ENCODE measurements at regions not wholly inside any gene's neighbourhood (a gene's known extent, or its start where the extent isn't known, plus 50 kb on each side); places are given as distances from the start of the nearest gene placed in this dataset.
"Not testable (repeated sequence)": the region's sequence is repeated elsewhere in the genome, so short reads cannot be mapped to it uniquely, and the experiment has no call there.

- no peak for DNase-seq
- no peaks in the 10 kb centered on the region for H3K27me3 ChIP-seq
- intact Hi-C loops (cut with DNase I), result no loop called here
- no peaks in the 10 kb centered on the region for H3K36me3 ChIP-seq
- 82% methylated on average over 8 of the region's 8 CpGs for WGBS (ENCODE audit: insufficient coverage, low coverage, low lambda C conversion rate, missing lambda C conversion rate)
- H3K4me1 ChIP-seq, result peaks cover 0 to 6% (median 0%) of the 10 kb centered on the region in 4 donors
- H3K4me3 ChIP-seq, result no peak overlapping the region
- no peaks in the 10 kb centered on the region for H3K9me3 ChIP-seq
- no peak overlapping the region for H3K27ac ChIP-seq
- no peak for TF ChIP-seq POLR2A (IDR thresholded peaks at IDR 0.05)
- no peak for ATAC-seq
Observed at GRCh38 chr3:4908433-4909156, 70.6 kb upstream of the BHLHE40 start.

GRCh38 chr3:4914464-4914863 is 64.8 kb upstream of the BHLHE40 start:
- Histone ChIP-seq H3K9me3 (no peaks in the 10 kb centered on the region), H3K4me3 (no peak overlapping the region), H3K27ac (no peak overlapping the region), H3K4me1 (no peaks in the 10 kb centered on the region), H3K36me3 (no peaks in the 10 kb centered on the region), H3K27me3 (no peaks in the 10 kb centered on the region)
- intact Hi-C loops (cut with DNase I), result no loop called here
- 88% methylated on average over 5 of the region's 5 CpGs for WGBS (ENCODE audit: insufficient coverage, low coverage, low lambda C conversion rate, missing lambda C conversion rate)
- DNase-seq, result no peak
- ATAC-seq, result no peak
- TF ChIP-seq CTCF (IDR thresholded peaks at IDR 0.05), result no peak
- no peak for TF ChIP-seq POLR2A (IDR thresholded peaks at IDR 0.05)

- ATAC-seq; H3K9me3 ChIP-seq; H3K36me3 ChIP-seq; H3K4me3 ChIP-seq; H3K27ac ChIP-seq; intact Hi-C loops (cut with DNase I); H3K4me1 ChIP-seq; H3K27me3 ChIP-seq; DNase-seq: not testable (repeated sequence)
- 20% methylated on average over 1 of the region's 2 CpGs for WGBS (ENCODE audit: insufficient coverage, low coverage, low lambda C conversion rate, missing lambda C conversion rate)
Observed at GRCh38 chr3:4921589-4921988, 57.6 kb upstream of the BHLHE40 start.

GRCh38 chr3:4926892-4927291 is 52.3 kb upstream of the BHLHE40 start:
- DNase-seq, result no peak
- H3K4me1 ChIP-seq, result no peaks in the 10 kb centered on the region
- intact Hi-C loops (cut with DNase I), result no loop called here
- TF ChIP-seq CTCF (IDR thresholded peaks at IDR 0.05) (no peak), POLR2A (IDR thresholded peaks at IDR 0.05) (no peak)
- no peak overlapping the region for H3K4me3 ChIP-seq
- no peaks in the 10 kb centered on the region for H3K9me3 ChIP-seq
- no peak overlapping the region for H3K27ac ChIP-seq
- no peaks in the 10 kb centered on the region for H3K36me3 ChIP-seq
- ATAC-seq, result no peak
- 85% methylated on average over 1 of the region's 1 CpG for WGBS (ENCODE audit: insufficient coverage, low coverage, low lambda C conversion rate, missing lambda C conversion rate)
- no peaks in the 10 kb centered on the region for H3K27me3 ChIP-seq

- intact Hi-C loops (cut with DNase I), result no loop called here
- no peak overlapping the region for H3K4me3 ChIP-seq
- H3K4me1 ChIP-seq, result no peaks in the 10 kb centered on the region
- WGBS (ENCODE audit: insufficient coverage, low coverage, low lambda C conversion rate, missing lambda C conversion rate), result 100% methylated on average over 3 of the region's 7 CpGs
- no peaks in the 10 kb centered on the region for H3K9me3 ChIP-seq
- H3K36me3 ChIP-seq, result no peaks in the 10 kb centered on the region
- ATAC-seq (peak in 1 of 4 donors; percentile 21), DNase-seq (no peak)
- no peaks in the 10 kb centered on the region for H3K27me3 ChIP-seq
- no peak for TF ChIP-seq CTCF (IDR thresholded peaks at IDR 0.05)
- TF ChIP-seq POLR2A (IDR thresholded peaks at IDR 0.05), result no peak
- H3K27ac ChIP-seq, result no peak overlapping the region
Observed at GRCh38 chr3:4928277-4928789, 50.9 kb upstream of the BHLHE40 start.
